ENCODE measurements at regions not wholly inside any gene's neighbourhood (a gene's known extent, or its start where the extent isn't known, plus 50 kb on each side); places are given as distances from the start of the nearest gene placed in this dataset.

- Histone ChIP-seq H3K4me1 (no peaks in the 10 kb centered on the region), H3K9me3 (no peaks in the 10 kb centered on the region), H3K36me3 (no peaks in the 10 kb centered on the region), H3K4me3 (no peak overlapping the region), H3K27ac (no peak overlapping the region), H3K27me3 (ENCODE audit: low read depth) (no peaks in the 10 kb centered on the region)
- intact Hi-C loops (cut with DNase I) = no loop called here
- no peak for ATAC-seq
- no peak for DNase-seq
- no peak for TF ChIP-seq CTCF (IDR thresholded peaks at IDR 0.05)
Measured at GRCh38 chr4:11700751-11701226, 272.1 kb upstream of the HS3ST1 start.

GRCh38 chr4:11698846-11699590 lies 270.3 kb upstream of the HS3ST1 start:
- H3K9me3 ChIP-seq = no peaks in the 10 kb centered on the region
- no peaks in the 10 kb centered on the region for H3K27me3 ChIP-seq (ENCODE audit: low read depth)
- intact Hi-C loops (cut with DNase I) = no loop called here
- no peaks in the 10 kb centered on the region for H3K36me3 ChIP-seq
- no peak for DNase-seq
- H3K4me3 ChIP-seq = no peak overlapping the region
- H3K4me1 ChIP-seq = no peaks in the 10 kb centered on the region
- no peak for TF ChIP-seq CTCF (IDR thresholded peaks at IDR 0.05)
- H3K27ac ChIP-seq = no peak overlapping the region
- ATAC-seq = no peak

GRCh38 chr4:11698033-11698432 lies 269.3 kb upstream of the HS3ST1 start:
- no peak for DNase-seq
- H3K27me3 ChIP-seq (ENCODE audit: low read depth) = no peaks in the 10 kb centered on the region
- peaks cover 4% of the 10 kb centered on the region for H3K9me3 ChIP-seq
- TF ChIP-seq CTCF (IDR thresholded peaks at IDR 0.05) = no peak
- H3K4me1 ChIP-seq = no peaks in the 10 kb centered on the region
- H3K27ac ChIP-seq = no peak overlapping the region
- ATAC-seq = no peak
- H3K4me3 ChIP-seq = no peak overlapping the region
- H3K36me3 ChIP-seq = no peaks in the 10 kb centered on the region
- intact Hi-C loops (cut with DNase I) = no loop called here

- intact Hi-C loops (cut with DNase I) = no loop called here
Measured at GRCh38 chr4:11693693-11694092, 265.0 kb upstream of the HS3ST1 start.

GRCh38 chr4:11691236-11691635 lies 262.5 kb upstream of the HS3ST1 start:
- no peak for ATAC-seq
- Histone ChIP-seq H3K27ac (no peak overlapping the region), H3K27me3 (ENCODE audit: low read depth) (no peaks in the 10 kb centered on the region), H3K9me3 (peaks cover 4% of the 10 kb centered on the region), H3K4me3 (no peak overlapping the region), H3K4me1 (no peaks in the 10 kb centered on the region), H3K36me3 (no peaks in the 10 kb centered on the region)
- TF ChIP-seq CTCF (IDR thresholded peaks at IDR 0.05) = no peak
- DNase-seq = no peak
- intact Hi-C loops (cut with DNase I) = no loop called here

More at GRCh38 chr4:11693693-11694092, 265.0 kb upstream of the HS3ST1 start:
- H3K27ac ChIP-seq = no peak overlapping the region
- peaks cover 4% of the 10 kb centered on the region for H3K9me3 ChIP-seq
- H3K27me3 ChIP-seq (ENCODE audit: low read depth) = no peaks in the 10 kb centered on the region
- ATAC-seq (no peak), DNase-seq (no peak)
- H3K4me3 ChIP-seq = no peak overlapping the region
- H3K36me3 ChIP-seq = no peaks in the 10 kb centered on the region
- no peaks in the 10 kb centered on the region for H3K4me1 ChIP-seq
- TF ChIP-seq CTCF (IDR thresholded peaks at IDR 0.05) = no peak

Data from lower lobe of right lung (tissue), 2 donors.